ENCODE measurements at regions not wholly inside any gene's neighbourhood (a gene's known extent, or its start where the extent isn't known, plus 50 kb on each side); places are given as distances from the start of the nearest gene placed in this dataset.

DNA sequence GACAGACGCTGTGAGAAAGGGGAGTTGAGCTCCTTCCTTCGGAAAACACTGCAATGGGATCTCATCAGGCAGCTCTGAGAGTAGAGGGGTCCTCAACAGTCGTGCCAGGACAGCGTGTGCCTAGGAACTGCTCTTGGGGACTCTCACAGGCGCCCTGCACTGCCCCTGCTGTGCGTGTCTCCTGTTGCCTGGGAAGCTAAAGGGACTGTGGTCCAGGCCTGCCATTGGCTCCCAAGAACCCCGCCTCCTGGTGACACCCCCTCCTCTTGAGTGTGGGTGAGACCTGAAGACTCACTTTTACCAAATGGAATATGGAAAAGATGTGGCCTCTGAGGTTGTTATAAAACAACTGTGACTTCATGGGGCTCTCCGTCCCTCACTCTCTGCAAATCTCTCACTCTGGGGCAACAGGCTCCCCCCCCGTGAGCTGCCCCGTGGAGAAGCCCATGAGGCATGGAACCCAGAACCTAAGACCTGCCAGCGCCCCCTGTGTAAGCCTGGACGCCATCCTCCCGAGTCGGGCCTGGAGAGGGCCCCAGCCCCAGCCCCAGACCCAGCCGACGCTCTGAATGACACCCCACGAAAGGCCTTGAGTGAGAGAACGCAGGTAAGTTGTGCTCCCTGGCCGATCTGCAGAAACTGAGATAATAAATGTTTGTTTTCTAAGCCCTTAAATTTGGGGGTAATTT lies 302.7 kb downstream of the FGF9 start:
- Mint-ChIP-seq H3K36me3 (no peaks in the 10 kb centered on the region), H3K27me3 (no peaks in the 10 kb centered on the region), H3K27ac (no peak overlapping the region), H3K4me3 (no peak overlapping the region), H3K9me3 (no peaks in the 10 kb centered on the region), H3K4me1 (no peaks in the 10 kb centered on the region)

DNA sequence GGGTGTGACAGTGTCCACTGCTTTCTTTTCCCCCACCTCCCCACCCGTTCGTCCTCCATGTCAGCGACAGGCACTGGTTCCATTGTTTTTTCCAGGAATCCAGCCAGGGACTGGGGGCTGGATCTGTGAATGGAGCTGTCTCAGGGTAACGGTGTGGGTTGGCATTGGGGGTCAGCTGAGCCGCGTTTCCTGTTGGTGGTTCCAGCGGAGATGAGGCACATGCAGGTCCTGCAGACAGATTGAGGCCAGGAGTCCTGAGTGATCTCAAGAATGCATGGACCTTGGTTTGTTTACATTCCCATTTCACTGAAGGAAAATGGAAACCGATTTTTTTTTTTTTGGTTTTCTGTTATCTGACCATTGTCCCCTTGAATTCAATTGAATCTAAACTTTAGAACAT lies 303.9 kb downstream of the FGF9 start:
- Mint-ChIP-seq H3K4me3 (no peak overlapping the region), H3K4me1 (no peaks in the 10 kb centered on the region), H3K9me3 (no peaks in the 10 kb centered on the region), H3K27me3 (no peaks in the 10 kb centered on the region), H3K36me3 (no peaks in the 10 kb centered on the region), H3K27ac (no peak overlapping the region)

DNA sequence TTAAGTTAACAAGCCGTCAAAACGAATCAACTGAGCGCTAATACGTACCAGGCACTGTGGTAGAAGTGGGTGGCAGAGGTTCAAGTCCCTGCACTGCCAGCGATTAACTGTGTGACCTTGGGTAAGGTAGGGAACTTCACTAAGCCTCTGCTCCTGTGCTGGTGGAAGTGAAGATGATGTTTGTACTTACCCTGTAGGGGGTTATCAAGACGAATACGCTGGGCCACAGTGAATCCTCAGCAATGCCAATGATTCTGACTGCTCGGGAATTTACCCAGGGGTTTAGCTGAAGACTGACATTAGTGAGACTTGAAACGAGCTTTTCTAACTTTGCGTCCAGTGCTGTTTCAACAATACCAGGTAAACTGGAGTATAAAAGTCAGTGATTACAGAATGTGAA lies 305.3 kb downstream of the FGF9 start:
- Mint-ChIP-seq H3K4me3 (no peak overlapping the region), H3K36me3 (no peaks in the 10 kb centered on the region), H3K4me1 (no peaks in the 10 kb centered on the region), H3K27me3 (no peaks in the 10 kb centered on the region), H3K9me3 (no peaks in the 10 kb centered on the region), H3K27ac (no peak overlapping the region)

DNA sequence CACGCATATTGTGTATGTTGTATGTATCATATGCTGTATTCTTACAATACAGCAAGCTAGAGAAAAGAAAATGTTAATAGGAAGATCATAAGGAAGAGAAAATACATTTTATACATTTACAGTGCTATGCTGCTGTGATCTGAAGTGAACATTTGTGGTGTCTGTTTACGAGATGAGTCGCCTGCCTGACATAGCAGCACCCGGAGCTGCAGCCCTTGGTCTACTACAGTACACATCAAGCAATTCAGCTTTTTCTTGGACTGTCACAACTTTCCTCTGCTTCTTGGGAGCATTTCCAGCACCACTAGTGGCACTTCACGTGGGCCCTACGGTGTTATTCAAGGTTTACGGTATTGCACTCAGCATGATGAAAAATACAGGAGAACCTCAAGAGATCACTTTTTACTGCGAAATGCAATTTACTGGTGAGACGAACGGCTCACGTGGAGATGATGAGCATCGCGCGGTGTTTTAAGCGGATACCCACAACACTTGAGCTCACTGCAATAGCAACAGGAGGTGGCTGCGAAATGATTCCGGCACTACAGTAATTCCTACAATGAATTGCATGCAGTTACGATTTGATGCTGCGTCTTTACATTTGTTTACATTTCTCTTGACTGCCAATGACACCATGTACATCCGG lies 308.4 kb downstream of the FGF9 start:
- Mint-ChIP-seq H3K27ac (no peak overlapping the region), H3K9me3 (no peaks in the 10 kb centered on the region), H3K4me3 (no peak overlapping the region), H3K4me1 (no peaks in the 10 kb centered on the region), H3K36me3 (no peaks in the 10 kb centered on the region), H3K27me3 (no peaks in the 10 kb centered on the region)

DNA sequence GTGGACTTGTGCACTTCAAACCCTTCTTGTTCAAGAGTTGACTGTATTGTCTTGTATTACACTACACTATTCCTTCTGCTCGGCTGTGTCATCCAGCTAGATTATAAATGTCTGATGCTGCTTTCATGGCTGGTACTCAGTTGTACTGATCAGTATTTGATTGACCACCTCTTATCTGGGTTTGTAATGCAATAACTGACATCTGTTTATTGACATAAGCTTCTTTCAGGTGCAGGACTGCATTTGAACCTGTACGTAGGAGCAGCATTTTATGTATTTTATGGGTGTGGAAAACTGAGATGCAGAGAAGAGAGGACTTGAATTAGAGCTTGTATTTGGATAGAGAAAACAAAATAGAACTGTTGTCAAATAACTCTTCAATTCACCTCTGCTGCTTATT lies 309.2 kb downstream of the FGF9 start:
- Mint-ChIP-seq H3K36me3 (no peaks in the 10 kb centered on the region), H3K4me3 (no peak overlapping the region), H3K27ac (no peak overlapping the region), H3K27me3 (no peaks in the 10 kb centered on the region), H3K9me3 (no peaks in the 10 kb centered on the region), H3K4me1 (no peaks in the 10 kb centered on the region)

DNA sequence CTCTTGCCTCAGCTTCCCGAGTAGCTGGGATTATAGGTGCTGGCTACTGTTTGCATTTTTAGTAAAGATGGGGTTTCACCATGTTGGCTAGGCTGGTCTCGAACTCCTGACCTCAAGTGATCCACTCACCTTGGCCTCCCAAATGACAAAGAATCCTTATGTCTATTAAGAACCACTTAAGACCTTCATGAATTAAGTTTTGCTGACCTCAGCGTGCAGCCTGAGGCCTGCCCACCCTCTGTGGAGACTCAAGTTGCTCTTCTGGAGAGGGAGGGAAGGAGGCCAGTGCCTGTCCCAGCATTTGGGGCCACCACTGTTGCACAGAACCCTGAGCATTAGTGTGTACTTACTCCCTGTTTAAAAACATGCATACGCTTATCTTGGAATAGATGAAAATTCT lies 313.3 kb downstream of the FGF9 start:
- no peak overlapping the region for H3K27ac Mint-ChIP-seq
- H3K4me3 Mint-ChIP-seq = no peak overlapping the region
- H3K9me3 Mint-ChIP-seq = no peaks in the 10 kb centered on the region
- no peaks in the 10 kb centered on the region for H3K36me3 Mint-ChIP-seq
- H3K4me1 Mint-ChIP-seq = no peaks in the 10 kb centered on the region
- H3K27me3 Mint-ChIP-seq = peaks cover 2% of the 10 kb centered on the region

DNA sequence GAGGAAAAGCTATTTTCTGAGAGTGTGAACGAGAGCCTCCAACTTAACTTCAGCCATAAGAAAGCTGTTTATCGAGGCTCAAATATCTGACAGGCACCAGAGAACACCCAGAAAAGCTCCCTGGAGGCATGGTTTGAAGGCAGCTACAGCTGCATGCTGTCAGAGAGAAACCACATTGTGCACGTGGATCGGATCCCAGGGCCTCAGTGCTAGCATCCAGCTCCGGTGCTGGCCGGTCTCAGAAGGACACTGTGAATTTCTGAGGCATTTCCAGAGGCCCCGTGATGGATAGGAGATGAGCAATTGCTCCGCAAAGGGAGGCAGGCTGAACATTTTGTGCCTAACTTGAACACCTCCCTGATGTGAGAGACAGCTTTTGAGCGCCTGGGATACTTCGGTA lies 315.7 kb downstream of the FGF9 start:
- Mint-ChIP-seq H3K4me1 (no peaks in the 10 kb centered on the region), H3K27me3 (peaks cover 2% of the 10 kb centered on the region), H3K4me3 (no peak overlapping the region), H3K36me3 (no peaks in the 10 kb centered on the region), H3K9me3 (no peaks in the 10 kb centered on the region), H3K27ac (no peak overlapping the region)

DNA sequence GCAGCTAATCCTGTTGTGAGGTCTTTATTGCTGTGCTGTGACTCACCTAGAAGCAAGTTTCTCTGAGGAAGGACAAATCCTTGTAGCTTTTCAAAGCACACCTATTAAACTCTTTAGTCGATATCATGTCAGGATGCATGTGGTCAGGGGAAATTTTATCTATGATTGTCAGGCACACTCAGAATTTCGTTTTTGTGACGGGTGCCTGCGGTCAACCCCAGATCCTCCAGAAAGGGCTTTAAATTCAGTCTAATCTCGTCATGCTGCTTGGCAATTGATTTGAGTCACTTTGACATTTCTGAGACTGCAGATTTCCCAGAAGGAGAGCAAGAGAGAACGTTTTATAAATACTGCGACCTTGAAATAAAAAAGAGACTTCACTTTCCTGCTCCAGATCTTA lies 316.9 kb downstream of the FGF9 start:
- Mint-ChIP-seq H3K4me1 (no peaks in the 10 kb centered on the region), H3K27me3 (peaks cover 2% of the 10 kb centered on the region), H3K36me3 (no peaks in the 10 kb centered on the region), H3K4me3 (no peak overlapping the region), H3K9me3 (no peaks in the 10 kb centered on the region), H3K27ac (no peak overlapping the region)

DNA sequence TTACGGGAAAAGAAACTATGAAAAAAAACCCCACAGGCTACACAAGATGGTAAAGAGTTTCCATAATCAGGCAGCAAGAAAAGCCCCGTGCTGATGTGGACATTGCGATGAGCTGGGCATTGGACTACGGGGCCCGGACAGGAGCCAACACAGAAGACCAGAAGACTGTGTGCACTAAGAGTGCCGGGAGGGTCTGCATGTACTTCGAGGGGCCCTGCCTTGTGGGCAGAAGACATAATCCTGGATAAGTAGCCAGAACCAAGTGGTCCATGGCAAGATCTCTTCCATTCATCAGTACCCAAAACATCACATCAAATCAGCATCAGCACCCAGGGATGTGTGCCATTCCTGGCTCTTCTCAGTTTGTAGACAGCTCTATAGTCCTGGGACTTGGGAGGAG lies 317.8 kb downstream of the FGF9 start:
- no peak overlapping the region for H3K4me3 Mint-ChIP-seq
- H3K9me3 Mint-ChIP-seq = no peaks in the 10 kb centered on the region
- no peak overlapping the region for H3K27ac Mint-ChIP-seq
- H3K36me3 Mint-ChIP-seq = no peaks in the 10 kb centered on the region
- H3K27me3 Mint-ChIP-seq = peaks cover 2% of the 10 kb centered on the region
- no peaks in the 10 kb centered on the region for H3K4me1 Mint-ChIP-seq

DNA sequence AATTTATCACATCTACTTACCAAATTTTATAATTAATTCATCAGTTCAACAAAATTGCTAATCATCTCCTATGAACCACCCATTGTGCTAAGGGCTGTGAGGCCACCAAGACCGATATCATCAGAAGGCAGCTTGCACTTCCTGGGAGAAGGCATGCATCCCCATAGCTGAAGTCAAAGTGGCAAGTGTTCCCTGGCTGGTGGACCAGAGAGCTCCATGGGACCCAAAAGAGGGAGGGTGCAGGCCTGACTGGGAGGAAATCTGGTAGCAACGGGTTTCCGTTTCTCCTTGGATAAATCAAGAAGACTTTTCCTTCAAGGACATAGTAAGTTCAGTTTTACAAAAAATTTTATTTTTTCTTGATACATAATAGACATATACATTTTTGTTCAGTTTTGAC lies 325.2 kb downstream of the FGF9 start:
- H3K4me1 Mint-ChIP-seq = no peaks in the 10 kb centered on the region
- no peaks in the 10 kb centered on the region for H3K27me3 Mint-ChIP-seq
- H3K4me3 Mint-ChIP-seq = no peak overlapping the region
- H3K9me3 Mint-ChIP-seq = no peaks in the 10 kb centered on the region
- H3K27ac Mint-ChIP-seq = no peak overlapping the region
- H3K36me3 Mint-ChIP-seq = no peaks in the 10 kb centered on the region

DNA sequence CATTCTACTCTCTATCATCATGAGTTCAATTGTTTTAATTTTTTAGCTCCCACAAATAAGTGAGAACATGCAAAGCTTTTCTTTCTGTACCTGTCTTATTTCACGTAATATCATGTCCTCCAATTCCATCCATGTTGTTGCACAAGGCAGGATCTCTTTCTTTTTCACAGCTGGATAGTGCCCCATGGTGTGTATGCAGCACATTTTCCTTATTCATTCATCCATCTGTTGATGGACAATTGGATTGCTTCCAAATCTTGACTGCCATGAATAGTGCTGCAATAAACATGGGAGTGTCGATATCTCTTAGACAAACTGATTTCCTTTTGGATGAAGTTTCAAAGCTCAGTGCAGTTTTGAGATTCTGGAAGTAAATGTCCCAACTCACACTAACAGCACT lies 326.9 kb downstream of the FGF9 start:
- no peaks in the 10 kb centered on the region for H3K4me1 Mint-ChIP-seq

DNA sequence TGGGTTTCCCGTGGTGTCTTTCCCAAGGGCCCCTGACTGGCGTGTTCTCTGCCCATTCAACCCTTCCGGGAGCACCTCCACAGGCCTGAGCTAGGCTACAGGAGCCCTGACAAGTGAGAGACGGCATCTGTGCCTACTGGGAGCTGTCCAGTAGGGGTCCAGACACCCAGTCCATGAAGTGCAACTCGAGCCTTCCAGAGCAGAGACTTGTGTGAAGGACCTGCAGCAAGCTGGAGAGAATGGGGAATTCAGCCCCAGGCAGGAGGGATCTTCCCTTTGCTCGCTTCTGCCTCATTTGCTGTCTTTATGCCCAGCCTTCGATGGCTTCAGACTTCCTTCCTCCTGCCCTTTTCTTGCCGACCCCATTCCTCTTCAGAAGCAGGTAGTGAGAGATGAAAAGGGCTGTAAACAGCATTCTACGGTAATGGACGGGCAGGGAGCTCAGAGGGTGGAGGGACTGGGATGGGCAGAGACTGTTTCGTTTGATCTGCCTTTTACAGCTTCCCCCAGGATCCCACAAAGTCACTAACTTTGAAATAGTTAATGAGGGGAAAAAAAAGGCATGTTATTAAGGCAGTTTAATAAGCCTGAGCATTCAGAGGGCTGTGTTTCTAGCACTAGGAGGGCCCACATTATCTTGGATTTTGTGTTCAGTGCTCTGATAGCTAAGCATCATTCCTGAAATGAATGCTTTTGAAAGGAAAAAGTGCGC lies 327.6 kb downstream of the FGF9 start:
- Mint-ChIP-seq H3K9me3 (no peaks in the 10 kb centered on the region), H3K4me1 (no peaks in the 10 kb centered on the region)

More for the DNA sequence above, 326.9 kb downstream of the FGF9 start:
- Mint-ChIP-seq H3K27me3 (no peaks in the 10 kb centered on the region), H3K36me3 (no peaks in the 10 kb centered on the region), H3K9me3 (no peaks in the 10 kb centered on the region), H3K4me3 (no peak overlapping the region), H3K27ac (no peak overlapping the region)

DNA sequence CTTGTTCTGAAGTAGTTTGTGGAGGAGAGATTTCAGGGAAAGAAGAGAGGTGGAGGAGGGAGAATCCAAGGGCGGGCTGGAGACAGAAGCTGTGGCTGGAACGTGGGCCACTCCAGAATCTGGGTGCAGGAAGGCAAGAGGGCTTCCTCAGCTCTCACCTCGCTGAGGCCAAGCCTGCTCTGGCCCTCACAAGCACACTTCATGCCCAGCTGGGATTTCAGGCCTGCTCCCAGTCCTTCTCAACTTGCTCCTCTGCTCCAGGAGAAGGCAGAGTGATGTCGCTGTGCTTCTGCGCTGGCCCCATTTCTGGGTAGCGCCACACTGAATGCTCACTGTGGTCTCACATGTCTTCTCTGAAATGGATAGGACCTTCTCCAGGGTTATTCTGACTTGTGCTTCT lies 328.8 kb downstream of the FGF9 start:
- no peaks in the 10 kb centered on the region for H3K27me3 Mint-ChIP-seq
- H3K9me3 Mint-ChIP-seq = no peaks in the 10 kb centered on the region
- H3K36me3 Mint-ChIP-seq = no peaks in the 10 kb centered on the region
- no peak overlapping the region for H3K4me3 Mint-ChIP-seq
- no peak overlapping the region for H3K27ac Mint-ChIP-seq
- H3K4me1 Mint-ChIP-seq = no peaks in the 10 kb centered on the region

More for the DNA sequence above, 327.6 kb downstream of the FGF9 start:
- H3K4me3 Mint-ChIP-seq = no peak overlapping the region
- H3K27me3 Mint-ChIP-seq = no peaks in the 10 kb centered on the region
- no peaks in the 10 kb centered on the region for H3K36me3 Mint-ChIP-seq
- H3K27ac Mint-ChIP-seq = no peak overlapping the region

DNA sequence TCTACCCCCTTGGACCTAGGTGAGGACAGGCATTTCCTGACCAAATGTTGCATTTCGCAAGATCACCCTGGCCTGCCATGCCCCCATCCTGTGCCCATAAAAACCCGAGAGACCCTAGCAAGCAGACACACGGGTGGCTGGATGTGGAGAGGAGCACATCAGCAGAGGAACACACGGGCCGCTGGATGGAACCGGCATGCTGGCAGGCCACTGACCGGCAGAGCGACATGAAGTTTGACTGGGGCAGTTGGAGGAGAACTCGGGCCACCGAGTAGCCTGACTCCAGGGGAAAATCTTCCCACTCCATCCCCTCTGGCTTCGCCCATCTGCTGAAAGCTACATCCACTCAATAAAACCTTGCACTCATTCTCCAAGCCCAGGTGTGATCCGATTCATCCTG lies 329.3 kb downstream of the FGF9 start:
- no peaks in the 10 kb centered on the region for H3K4me1 Mint-ChIP-seq
- H3K36me3 Mint-ChIP-seq = no peaks in the 10 kb centered on the region

DNA sequence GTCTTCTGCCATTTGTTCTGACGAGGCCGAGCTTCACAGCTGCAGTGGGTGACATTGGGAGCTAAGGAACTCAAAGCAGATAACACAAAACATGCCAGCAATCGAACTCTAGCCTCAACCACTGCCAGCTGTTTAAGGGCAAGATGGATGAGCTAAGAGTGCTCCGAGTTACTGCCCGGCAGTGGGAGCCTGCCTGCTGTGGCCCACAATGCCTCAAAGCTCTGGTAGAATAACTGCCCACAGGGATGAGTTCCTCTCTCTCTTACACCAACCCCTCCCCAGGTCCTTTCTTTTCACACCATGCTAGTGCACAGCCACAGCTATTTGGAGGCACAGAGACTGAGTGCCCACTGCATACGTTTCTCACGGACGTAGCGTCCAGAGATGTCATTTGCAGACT lies 330.5 kb downstream of the FGF9 start:
- no peak overlapping the region for H3K4me3 Mint-ChIP-seq
- H3K9me3 Mint-ChIP-seq = no peaks in the 10 kb centered on the region
- H3K4me1 Mint-ChIP-seq = no peaks in the 10 kb centered on the region
- H3K36me3 Mint-ChIP-seq = no peaks in the 10 kb centered on the region
- no peak overlapping the region for H3K27ac Mint-ChIP-seq
- no peaks in the 10 kb centered on the region for H3K27me3 Mint-ChIP-seq

More for the DNA sequence above, 329.3 kb downstream of the FGF9 start:
- Mint-ChIP-seq H3K27me3 (no peaks in the 10 kb centered on the region), H3K27ac (peak overlapping the region; percentile 26), H3K9me3 (no peaks in the 10 kb centered on the region), H3K4me3 (no peak overlapping the region)

DNA sequence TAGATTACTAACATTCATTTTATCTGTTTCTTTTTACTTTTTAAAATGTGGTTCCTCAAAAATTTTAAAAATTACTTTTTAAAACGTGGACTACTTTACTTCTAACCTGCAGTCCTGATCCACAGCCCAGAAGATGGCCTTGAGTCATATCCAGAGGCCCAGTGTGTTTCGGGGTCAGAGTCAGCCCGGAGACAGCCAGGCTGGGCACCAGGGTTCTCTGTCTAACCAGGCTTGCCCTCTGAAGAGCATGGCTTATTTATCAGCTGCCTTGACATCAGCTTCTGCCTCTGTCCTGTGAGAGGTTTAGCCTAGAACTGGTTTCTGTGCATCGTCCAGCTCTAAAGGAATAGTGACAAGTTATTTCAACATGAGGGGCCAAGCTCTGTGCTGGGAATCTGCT lies 332.0 kb downstream of the FGF9 start:
- Mint-ChIP-seq H3K27ac (no peak overlapping the region), H3K4me3 (no peak overlapping the region), H3K4me1 (no peaks in the 10 kb centered on the region), H3K27me3 (no peaks in the 10 kb centered on the region), H3K36me3 (no peaks in the 10 kb centered on the region), H3K9me3 (no peaks in the 10 kb centered on the region)
